ENCODE measurements at regions not wholly inside any gene's neighbourhood (a gene's known extent, or its start where the extent isn't known, plus 50 kb on each side); places are given as distances from the start of the nearest gene placed in this dataset.

- no peak for DNase-seq
Observed at GRCh38 chr7:118298771-118299170, 74.3 kb downstream of the ANKRD7 start.

GRCh38 chr7:118300177-118300576 is 75.7 kb downstream of the ANKRD7 start:
- no peak for DNase-seq

- DNase-seq, result no peak
Observed at GRCh38 chr7:118304100-118304499, 79.6 kb downstream of the ANKRD7 start.

GRCh38 chr7:118305671-118306070 is 81.2 kb downstream of the ANKRD7 start:
- DNase-seq, result no peak

GRCh38 chr7:118306771-118307170 is 82.3 kb downstream of the ANKRD7 start:
- no peak for DNase-seq

GRCh38 chr7:118311121-118311836 is 86.8 kb downstream of the ANKRD7 start:
- DNase-seq, result no peak

- no peak for DNase-seq
Observed at GRCh38 chr7:118312051-118312450, 87.5 kb downstream of the ANKRD7 start.

GRCh38 chr7:118312966-118313365 is 88.5 kb downstream of the ANKRD7 start:
- DNase-seq, result no peak

GRCh38 chr7:118324790-118325449 is 100.4 kb downstream of the ANKRD7 start:
- no peak for DNase-seq

- no peak for DNase-seq
Observed at GRCh38 chr7:118325450-118325808, 100.9 kb downstream of the ANKRD7 start.

- no peak for DNase-seq
Observed at GRCh38 chr7:118327174-118327573, 102.7 kb downstream of the ANKRD7 start.

- DNase-seq, result no peak
Observed at GRCh38 chr7:118328505-118329211, 104.2 kb downstream of the ANKRD7 start.

GRCh38 chr7:118330388-118330787 is 105.9 kb downstream of the ANKRD7 start:
- DNase-seq, result no peak

GRCh38 chr7:118346748-118347147 is 122.2 kb downstream of the ANKRD7 start:
- DNase-seq, result no peak

- DNase-seq, result no peak
Observed at GRCh38 chr7:118349604-118350003, 125.1 kb downstream of the ANKRD7 start.

GRCh38 chr7:118350260-118350659 is 125.8 kb downstream of the ANKRD7 start:
- DNase-seq, result no peak

- DNase-seq, result peak; percentile 54
Observed at GRCh38 chr7:118352867-118353453, 128.5 kb downstream of the ANKRD7 start.

GRCh38 chr7:118366363-118366762 is 141.9 kb downstream of the ANKRD7 start:
- no peak for DNase-seq

GRCh38 chr7:118368958-118369357 is 144.5 kb downstream of the ANKRD7 start:
- DNase-seq, result no peak

GRCh38 chr7:118369987-118370386 is 145.5 kb downstream of the ANKRD7 start:
- no peak for DNase-seq

- no peak for DNase-seq
Observed at GRCh38 chr7:118372530-118372929, 148.0 kb downstream of the ANKRD7 start.

GRCh38 chr7:118389629-118390028 is 165.1 kb downstream of the ANKRD7 start:
- no peak for DNase-seq

GRCh38 chr7:118404211-118404610 is 179.7 kb downstream of the ANKRD7 start:
- no peak for DNase-seq

- DNase-seq, result no peak
Observed at GRCh38 chr7:118418433-118418832, 193.9 kb downstream of the ANKRD7 start.
